ENCODE measurements at regions not wholly inside any gene's neighbourhood (a gene's known extent, or its start where the extent isn't known, plus 50 kb on each side); places are given as distances from the start of the nearest gene placed in this dataset.

- TF ChIP-seq EP300 (IDR thresholded peaks at IDR 0.05; ENCODE audit: low read depth) = no peak
- no peak for TF ChIP-seq CTCF (IDR thresholded peaks at IDR 0.05)
- TF ChIP-seq POLR2A (IDR thresholded peaks at IDR 0.05) = no peak
These were observed 210.2 kb upstream of the NPY2R start for GRCh38 chr4:154998284-154998683.
